ENCODE measurements at regions not wholly inside any gene's neighbourhood (a gene's known extent, or its start where the extent isn't known, plus 50 kb on each side); places are given as distances from the start of the nearest gene placed in this dataset.

- no peak for TF ChIP-seq PRDM15 (CRISPR knock-in tag; IDR thresholded peaks at IDR 0.05)
- no peak for TF ChIP-seq ZNF416 (CRISPR knock-in tag; IDR thresholded peaks at IDR 0.05)
- TF ChIP-seq ATF2 (CRISPR knock-in tag; IDR thresholded peaks at IDR 0.05; ENCODE audit: borderline replicate concordance, low read depth), result no peak
Observed at GRCh38 chr4:160562661-160563060, 1459.8 kb downstream of the RAPGEF2 start (continued).

DNA sequence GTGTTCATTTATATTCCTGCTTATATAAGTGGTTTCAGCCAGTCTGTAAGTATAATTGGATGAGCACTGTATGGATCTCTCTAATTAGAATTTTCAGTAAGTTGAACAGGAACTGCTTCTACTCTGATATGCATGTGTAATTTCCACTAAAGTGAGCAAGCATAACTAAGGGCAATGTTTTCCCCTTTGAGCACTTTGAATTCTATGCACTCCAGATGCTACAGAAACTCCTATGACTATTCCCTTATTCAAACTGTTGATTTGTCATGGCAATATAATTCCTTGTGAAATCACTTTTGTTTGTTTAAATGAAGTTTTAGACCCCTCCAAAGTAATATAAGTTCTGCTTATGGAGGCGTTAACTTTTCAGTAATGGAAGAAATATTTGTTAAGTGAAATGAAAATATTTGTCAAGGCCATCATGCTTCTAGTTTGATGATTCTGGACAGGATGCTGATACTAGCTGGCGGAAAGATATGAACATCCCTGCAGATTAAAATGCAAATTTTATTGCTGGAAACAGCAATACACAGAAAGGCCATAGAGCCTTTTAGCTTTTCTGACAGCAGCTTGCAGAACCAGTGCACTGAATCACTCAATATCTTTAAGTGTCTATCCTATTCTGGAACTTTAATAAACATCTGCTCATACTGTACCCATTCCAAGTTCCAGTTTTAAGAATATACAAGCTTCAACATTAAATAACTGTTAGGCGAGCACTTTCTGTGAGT lies 1460.8 kb downstream of the RAPGEF2 start:
- H3K9me3 Mint-ChIP-seq, result no peaks in the 10 kb centered on the region
- no peaks in the 10 kb centered on the region for H3K36me3 Mint-ChIP-seq
- ChIA-PET CTCF (no interaction called here), POLR2A (no interaction called here)
- no peak overlapping the region for H3K4me3 Mint-ChIP-seq
- H3K27ac Mint-ChIP-seq, result no peak overlapping the region
- H3K27me3 Mint-ChIP-seq (ENCODE audit: low read depth), result no peaks in the 10 kb centered on the region
- ATAC-seq, result no peak
- H3K4me1 Mint-ChIP-seq, result peaks cover 3% of the 10 kb centered on the region; the same call in 1 of the 2 replicates
- DNase-seq (ENCODE audit: low spot score), result no peak
- TF ChIP-seq, protein P1, sequence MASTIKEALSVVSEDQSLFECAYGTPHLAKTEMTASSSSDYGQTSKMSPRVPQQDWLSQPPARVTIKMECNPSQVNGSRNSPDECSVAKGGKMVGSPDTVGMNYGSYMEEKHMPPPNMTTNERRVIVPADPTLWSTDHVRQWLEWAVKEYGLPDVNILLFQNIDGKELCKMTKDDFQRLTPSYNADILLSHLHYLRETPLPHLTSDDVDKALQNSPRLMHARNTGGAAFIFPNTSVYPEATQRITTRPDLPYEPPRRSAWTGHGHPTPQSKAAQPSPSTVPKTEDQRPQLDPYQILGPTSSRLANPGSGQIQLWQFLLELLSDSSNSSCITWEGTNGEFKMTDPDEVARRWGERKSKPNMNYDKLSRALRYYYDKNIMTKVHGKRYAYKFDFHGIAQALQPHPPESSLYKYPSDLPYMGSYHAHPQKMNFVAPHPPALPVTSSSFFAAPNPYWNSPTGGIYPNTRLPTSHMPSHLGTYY (CRISPR knock-in tag; IDR thresholded peaks at IDR 0.05), result no peak
- TF ChIP-seq ZNF317 (CRISPR knock-in tag; IDR thresholded peaks at IDR 0.05; ENCODE audit: borderline replicate concordance, low read depth), result no peak
- TF ChIP-seq, protein P2, sequence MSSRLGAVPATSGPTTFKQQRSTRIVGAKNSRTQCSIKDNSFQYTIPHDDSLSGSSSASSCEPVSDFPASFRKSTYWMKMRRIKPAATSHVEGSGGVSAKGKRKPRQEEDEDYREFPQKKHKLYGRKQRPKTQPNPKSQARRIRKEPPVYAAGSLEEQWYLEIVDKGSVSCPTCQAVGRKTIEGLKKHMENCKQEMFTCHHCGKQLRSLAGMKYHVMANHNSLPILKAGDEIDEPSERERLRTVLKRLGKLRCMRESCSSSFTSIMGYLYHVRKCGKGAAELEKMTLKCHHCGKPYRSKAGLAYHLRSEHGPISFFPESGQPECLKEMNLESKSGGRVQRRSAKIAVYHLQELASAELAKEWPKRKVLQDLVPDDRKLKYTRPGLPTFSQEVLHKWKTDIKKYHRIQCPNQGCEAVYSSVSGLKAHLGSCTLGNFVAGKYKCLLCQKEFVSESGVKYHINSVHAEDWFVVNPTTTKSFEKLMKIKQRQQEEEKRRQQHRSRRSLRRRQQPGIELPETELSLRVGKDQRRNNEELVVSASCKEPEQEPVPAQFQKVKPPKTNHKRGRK (CRISPR knock-in tag; IDR thresholded peaks at IDR 0.05; ENCODE audit: borderline replicate concordance), result no peak
- no peak for TF ChIP-seq RORB (CRISPR knock-in tag; IDR thresholded peaks at IDR 0.05)
- TF ChIP-seq, protein P3, sequence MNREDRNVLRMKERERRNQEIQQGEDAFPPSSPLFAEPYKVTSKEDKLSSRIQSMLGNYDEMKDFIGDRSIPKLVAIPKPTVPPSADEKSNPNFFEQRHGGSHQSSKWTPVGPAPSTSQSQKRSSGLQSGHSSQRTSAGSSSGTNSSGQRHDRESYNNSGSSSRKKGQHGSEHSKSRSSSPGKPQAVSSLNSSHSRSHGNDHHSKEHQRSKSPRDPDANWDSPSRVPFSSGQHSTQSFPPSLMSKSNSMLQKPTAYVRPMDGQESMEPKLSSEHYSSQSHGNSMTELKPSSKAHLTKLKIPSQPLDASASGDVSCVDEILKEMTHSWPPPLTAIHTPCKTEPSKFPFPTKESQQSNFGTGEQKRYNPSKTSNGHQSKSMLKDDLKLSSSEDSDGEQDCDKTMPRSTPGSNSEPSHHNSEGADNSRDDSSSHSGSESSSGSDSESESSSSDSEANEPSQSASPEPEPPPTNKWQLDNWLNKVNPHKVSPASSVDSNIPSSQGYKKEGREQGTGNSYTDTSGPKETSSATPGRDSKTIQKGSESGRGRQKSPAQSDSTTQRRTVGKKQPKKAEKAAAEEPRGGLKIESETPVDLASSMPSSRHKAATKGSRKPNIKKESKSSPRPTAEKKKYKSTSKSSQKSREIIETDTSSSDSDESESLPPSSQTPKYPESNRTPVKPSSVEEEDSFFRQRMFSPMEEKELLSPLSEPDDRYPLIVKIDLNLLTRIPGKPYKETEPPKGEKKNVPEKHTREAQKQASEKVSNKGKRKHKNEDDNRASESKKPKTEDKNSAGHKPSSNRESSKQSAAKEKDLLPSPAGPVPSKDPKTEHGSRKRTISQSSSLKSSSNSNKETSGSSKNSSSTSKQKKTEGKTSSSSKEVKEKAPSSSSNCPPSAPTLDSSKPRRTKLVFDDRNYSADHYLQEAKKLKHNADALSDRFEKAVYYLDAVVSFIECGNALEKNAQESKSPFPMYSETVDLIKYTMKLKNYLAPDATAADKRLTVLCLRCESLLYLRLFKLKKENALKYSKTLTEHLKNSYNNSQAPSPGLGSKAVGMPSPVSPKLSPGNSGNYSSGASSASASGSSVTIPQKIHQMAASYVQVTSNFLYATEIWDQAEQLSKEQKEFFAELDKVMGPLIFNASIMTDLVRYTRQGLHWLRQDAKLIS (CRISPR knock-in tag; IDR thresholded peaks at IDR 0.05; ENCODE audit: borderline replicate concordance), result no peak
- no peak for TF ChIP-seq ARID4B (CRISPR knock-in tag; IDR thresholded peaks at IDR 0.05; ENCODE audit: borderline replicate concordance)
- TF ChIP-seq SP1 (CRISPR knock-in tag; conservative IDR thresholded peaks at IDR 0.05), result no peak
- TF ChIP-seq CREM (CRISPR knock-in tag; IDR thresholded peaks at IDR 0.05), result no peak
- TF ChIP-seq NFE2L1 (CRISPR knock-in tag; IDR thresholded peaks at IDR 0.05), result no peak
- TF ChIP-seq TP53 (CRISPR knock-in tag; IDR thresholded peaks at IDR 0.05), result no peak
- TF ChIP-seq, protein P4, sequence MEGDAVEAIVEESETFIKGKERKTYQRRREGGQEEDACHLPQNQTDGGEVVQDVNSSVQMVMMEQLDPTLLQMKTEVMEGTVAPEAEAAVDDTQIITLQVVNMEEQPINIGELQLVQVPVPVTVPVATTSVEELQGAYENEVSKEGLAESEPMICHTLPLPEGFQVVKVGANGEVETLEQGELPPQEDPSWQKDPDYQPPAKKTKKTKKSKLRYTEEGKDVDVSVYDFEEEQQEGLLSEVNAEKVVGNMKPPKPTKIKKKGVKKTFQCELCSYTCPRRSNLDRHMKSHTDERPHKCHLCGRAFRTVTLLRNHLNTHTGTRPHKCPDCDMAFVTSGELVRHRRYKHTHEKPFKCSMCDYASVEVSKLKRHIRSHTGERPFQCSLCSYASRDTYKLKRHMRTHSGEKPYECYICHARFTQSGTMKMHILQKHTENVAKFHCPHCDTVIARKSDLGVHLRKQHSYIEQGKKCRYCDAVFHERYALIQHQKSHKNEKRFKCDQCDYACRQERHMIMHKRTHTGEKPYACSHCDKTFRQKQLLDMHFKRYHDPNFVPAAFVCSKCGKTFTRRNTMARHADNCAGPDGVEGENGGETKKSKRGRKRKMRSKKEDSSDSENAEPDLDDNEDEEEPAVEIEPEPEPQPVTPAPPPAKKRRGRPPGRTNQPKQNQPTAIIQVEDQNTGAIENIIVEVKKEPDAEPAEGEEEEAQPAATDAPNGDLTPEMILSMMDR (IDR thresholded peaks at IDR 0.05), result no peak

Measured in WTC11 (cell line).